ENCODE measurements at regions not wholly inside any gene's neighbourhood (a gene's known extent, or its start where the extent isn't known, plus 50 kb on each side); places are given as distances from the start of the nearest gene placed in this dataset.

DNA sequence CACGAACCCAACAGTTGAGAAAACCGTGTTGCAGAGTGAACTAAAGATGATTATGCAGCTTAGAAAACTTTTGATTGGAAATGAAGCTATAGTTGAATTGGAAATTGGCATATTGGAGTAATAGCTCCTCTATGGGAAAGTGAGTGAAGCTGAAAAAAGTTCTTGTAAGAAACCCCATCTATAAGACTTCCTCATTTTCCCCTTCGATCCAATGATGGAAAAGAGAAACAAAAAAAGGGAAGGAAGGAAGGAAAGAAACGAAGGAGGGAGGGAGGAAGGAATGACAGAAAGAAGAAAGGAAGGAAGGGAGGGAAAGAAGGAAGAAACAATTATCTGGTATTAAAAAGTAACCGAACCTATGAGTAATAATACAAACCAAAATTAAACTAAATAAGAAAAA is 791.8 kb upstream of the NR2F2 start:
- in situ Hi-C loops (cut with HindIII; ENCODE audit: low pct_ligation_motif_present, low pct_unique_long_range_greater_than_20kb, low sequenced_read_pairs): no loop called here
- DNase-seq: no peak

DNA sequence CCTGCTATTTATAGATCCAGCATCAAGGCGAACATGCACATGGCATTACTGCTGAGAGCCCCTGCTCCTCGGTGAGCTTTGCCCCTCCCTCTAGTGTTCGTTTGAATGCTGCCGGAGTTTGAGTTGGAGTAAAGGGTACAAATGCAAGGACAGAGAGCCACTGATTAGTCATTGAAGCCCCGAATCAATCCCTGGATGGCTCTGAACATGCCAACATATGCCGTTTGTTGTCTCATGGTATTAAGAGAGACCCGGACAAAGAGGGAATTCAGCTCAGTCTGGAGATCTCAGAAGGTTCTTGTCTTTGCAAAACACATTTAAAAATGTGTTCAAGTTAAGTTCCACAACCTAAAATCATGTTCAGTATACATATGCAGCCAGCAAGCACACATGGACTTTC is 789.2 kb upstream of the NR2F2 start:
- DNase-seq: no peak
- in situ Hi-C loops (cut with HindIII; ENCODE audit: low pct_ligation_motif_present, low pct_unique_long_range_greater_than_20kb, low sequenced_read_pairs): no loop called here

DNA sequence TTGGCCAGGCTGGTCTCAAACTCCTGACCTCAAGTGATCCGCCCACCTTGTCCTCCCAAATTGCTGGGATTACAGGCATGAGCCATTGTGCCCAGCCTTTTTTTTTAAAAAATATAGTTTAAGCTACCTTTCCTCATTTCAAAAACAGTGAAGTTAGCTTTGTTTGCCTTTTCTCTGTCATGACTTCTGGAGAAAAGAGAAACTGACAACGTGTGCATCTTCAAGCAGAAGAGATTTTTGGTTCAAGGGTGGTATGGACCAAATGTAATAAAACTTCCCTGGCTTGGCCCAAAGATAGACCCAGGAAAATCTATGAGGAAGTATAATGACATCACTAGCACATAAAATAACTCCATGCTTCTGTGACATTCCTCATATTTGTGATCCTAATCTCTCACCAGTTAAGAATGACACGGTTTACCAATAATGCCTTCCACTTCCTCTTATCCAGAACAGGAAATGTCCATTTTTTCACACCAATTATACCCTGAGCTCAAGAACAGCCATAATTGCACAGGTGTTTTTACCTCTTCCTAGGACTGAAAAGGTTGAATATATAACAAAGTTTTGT is 781.2 kb upstream of the NR2F2 start:
- no peak for DNase-seq
- in situ Hi-C loops (cut with HindIII; ENCODE audit: low pct_ligation_motif_present, low pct_unique_long_range_greater_than_20kb, low sequenced_read_pairs): no loop called here

DNA sequence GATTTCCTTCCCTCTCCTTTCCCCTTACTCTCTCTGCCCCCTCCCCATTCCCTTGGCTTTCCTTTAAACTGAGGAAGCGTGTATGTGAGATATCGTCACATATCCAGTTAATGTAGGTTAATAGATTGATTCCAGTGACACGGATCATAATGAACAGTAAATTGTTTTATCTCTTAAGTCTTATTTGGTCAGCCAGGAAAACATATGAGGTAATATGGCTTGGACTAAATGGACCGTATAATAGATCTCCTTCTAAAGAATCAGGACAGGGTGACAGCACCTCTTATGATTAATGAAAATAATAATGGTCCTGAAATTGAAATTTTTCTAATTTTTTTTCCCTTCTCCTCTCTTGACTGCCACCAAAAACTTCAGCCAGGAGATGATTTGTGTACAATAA is 779.8 kb upstream of the NR2F2 start:
- in situ Hi-C loops (cut with HindIII; ENCODE audit: low pct_ligation_motif_present, low pct_unique_long_range_greater_than_20kb, low sequenced_read_pairs): no loop called here
- DNase-seq: no peak

DNA sequence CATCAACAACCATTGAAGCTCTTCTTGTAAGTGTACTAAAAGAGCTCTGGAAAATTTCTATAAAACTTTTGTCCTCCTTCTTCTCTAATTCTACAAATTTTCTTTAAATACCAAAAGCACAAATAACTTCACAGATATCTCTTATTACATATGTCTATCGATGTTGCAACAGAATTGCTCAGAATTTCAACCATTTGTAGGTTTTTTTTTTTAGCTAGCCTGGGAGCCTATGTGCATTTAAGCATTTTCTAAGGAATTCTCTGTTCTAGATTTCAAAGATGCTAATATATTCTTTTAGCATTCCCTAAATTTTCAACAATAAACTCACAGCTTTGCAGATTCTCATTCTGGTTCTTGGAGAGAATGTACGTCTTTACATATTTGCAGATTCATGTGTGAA is 774.3 kb upstream of the NR2F2 start:
- in situ Hi-C loops (cut with HindIII; ENCODE audit: low pct_ligation_motif_present, low pct_unique_long_range_greater_than_20kb, low sequenced_read_pairs): no loop called here
- no peak for DNase-seq

DNA sequence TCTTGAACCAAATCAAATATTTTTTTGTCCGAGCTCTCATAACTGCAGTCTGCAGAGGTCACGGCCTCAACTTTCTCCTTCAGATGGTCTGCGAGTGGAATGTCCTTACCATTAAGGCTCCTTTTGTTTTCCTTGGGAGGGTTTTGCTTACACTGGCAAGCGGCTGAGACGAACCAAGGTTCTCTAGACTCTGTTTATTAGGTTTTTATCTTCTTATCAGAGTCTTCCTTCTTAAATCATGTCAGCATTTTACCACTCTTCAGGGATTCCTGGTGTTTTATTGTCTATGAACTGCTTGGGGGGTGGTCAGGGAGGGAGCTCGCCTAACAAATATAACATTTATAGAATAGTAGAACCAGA is 773.7 kb upstream of the NR2F2 start:
- in situ Hi-C loops (cut with HindIII; ENCODE audit: low pct_ligation_motif_present, low pct_unique_long_range_greater_than_20kb, low sequenced_read_pairs): no loop called here
- DNase-seq: no peak

DNA sequence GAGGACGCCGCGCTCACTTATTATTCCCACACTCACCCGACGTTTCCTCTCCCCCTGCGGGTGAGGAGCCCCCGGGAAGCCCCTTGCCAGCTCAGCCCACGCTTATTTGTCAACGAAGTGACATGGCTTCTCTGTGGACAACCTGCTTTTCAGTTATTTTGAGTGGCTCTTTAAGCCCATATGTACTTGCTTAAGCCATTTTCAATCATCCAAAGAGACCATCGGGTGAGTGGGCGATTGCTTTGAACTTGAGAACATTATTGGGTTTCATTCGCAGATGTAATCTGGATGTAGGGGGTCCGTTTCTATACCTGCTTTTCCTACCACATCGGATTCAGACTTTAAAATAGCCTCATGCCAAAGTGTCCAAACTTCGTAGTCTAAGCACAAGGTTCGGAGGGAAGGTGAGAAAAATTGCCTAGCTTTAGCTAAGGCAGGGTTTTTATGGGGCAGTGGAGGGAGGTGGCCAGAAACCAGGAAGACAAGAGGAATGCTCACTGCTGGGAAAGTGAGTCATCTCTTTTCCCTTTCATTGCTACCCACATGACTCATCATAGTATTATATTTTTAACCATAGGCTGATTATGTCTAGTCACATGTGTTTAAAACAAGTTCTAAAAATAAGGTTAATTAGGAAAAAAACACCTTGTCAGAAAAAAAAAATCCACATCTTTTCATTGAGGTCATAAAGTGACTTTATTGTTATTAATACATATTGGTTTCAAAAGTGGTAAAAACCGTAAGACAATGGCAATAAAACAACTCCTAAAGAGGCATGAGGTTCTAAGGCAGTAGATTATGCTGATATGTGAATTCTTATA is 773.1 kb upstream of the NR2F2 start:
- in situ Hi-C loops (cut with HindIII; ENCODE audit: low pct_ligation_motif_present, low pct_unique_long_range_greater_than_20kb, low sequenced_read_pairs): no loop called here
- DNase-seq: peak; percentile 80

DNA sequence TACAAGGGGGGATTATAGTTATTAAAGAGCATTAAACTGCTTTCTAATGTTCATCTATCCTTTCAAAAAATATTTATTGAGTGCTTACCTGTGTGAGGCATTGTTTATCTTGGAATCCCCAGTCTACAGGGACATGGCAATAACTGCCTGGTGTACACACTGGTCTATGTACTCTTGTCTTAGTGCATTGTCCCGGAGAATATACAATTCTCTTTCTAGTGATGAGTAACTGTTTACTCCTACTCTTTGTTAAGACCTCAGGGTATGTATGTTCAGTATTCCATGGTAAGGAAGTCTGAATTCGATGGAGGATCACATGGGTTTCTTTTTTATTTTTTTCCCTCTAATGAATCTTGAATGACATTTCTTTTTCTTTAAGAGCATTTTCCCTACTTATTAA is 772.4 kb upstream of the NR2F2 start:
- in situ Hi-C loops (cut with HindIII; ENCODE audit: low pct_ligation_motif_present, low pct_unique_long_range_greater_than_20kb, low sequenced_read_pairs): no loop called here
- no peak for DNase-seq

DNA sequence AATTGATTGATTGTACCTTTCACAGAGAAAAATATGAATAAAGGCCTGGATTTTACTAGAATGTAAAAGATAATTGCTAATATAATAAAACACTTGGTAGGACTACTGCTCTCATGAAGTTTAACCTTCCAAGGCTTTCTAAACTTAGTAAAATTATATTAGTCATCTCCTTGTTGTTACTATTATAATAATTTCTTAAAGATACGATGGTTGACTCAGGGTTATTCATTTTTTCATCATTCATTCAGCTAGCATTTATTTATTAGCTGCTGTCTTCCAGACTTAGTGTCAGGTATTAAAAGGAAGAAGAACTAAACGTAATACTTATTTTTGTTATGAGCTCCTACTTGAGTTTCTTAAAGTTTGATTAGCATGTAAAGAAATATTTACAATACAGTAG is 771.6 kb upstream of the NR2F2 start:
- DNase-seq: no peak
- in situ Hi-C loops (cut with HindIII; ENCODE audit: low pct_ligation_motif_present, low pct_unique_long_range_greater_than_20kb, low sequenced_read_pairs): no loop called here

DNA sequence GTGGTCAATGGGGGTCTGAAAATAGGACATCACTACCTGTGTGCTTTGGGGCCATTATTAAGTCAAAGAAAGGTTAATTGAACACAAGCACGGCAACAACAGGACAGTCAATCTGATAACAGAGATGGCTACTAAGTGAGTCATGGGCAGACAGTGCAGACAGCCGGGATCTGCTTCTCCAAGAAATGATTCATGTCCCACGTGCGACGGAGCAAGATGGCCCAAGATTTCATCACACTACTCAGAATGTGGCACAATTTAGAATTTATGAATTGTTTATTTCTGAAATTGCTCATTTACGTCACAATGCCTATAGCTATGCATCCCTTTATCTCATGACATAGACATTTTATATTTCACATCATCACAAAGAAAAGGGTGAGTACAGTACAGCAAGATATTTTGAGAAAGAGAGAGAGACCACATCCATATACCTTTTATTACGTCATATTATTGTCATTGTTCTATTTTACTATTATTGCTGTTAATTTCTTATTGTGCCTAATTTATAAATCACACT is 770.6 kb upstream of the NR2F2 start:
- peak; percentile 77 for DNase-seq

DNA sequence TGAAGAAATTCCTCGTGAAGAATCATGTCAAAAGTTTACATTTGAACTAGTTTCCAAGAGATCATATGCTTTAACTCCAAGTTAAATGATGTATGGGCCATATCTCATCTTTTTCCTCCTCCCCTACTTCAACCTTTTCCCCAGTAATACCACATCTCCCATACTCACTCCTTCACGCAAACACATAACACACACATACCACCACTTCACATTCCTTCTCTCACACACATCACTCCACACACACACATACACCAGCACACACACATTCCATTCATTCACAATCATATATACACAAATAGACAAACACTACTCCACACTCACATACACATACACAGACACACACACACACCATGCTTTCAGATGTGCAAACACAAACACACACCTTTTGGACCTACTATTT is 769.0 kb upstream of the NR2F2 start:
- in situ Hi-C loops (cut with HindIII; ENCODE audit: low pct_ligation_motif_present, low pct_unique_long_range_greater_than_20kb, low sequenced_read_pairs): no loop called here
- no peak for DNase-seq

More for the DNA sequence above, 770.6 kb upstream of the NR2F2 start:
- in situ Hi-C loops (cut with HindIII; ENCODE audit: low pct_ligation_motif_present, low pct_unique_long_range_greater_than_20kb, low sequenced_read_pairs): no loop called here

DNA sequence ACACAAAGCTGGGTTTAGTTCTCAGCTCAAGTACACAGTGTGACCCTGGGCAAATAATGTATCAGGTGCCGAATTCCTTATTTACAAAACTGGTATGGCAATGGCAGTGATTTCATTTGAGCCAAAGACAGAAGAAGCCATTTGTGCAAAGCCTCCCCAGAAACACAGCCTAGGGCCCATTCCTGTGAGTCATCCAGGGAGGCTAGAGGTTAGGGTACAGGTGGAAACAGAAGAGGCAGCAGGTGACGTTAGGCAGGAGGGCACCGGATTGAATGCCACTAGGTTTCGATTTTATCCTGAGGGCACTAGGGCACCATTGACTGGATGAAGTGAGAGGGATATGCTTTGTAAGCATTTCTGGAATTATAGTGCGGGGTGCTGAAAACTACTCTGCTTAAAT is 766.9 kb upstream of the NR2F2 start:
- DNase-seq: no peak
- in situ Hi-C loops (cut with HindIII; ENCODE audit: low pct_ligation_motif_present, low pct_unique_long_range_greater_than_20kb, low sequenced_read_pairs): no loop called here

DNA sequence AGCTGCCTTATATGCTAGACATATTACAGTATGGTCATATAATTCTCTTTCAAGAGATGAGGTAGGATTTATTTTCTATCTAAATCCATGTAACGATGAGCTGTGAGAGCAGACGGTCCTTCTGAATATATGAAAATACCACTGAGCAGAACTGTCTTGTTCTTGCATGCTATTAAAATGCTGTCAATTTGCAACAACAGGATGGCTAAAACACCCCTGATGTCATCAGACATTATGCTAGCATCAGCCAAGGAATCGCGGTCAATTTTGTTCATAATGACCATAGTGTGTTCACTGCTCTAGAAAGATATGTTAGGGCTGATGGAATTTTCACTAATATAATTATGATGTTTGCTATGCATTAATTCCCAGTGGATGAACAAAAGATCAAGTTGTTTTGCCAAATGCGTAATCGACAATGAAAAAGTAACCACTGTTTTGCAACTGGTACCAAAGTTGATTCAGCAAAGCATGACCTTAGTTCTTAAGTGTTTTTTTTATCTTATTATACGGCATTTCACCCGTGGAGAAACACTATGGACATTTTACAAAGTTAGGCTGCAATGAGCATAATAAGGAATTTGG is 765.4 kb upstream of the NR2F2 start:
- no peak for DNase-seq
- in situ Hi-C loops (cut with HindIII; ENCODE audit: low pct_ligation_motif_present, low pct_unique_long_range_greater_than_20kb, low sequenced_read_pairs): no loop called here

DNA sequence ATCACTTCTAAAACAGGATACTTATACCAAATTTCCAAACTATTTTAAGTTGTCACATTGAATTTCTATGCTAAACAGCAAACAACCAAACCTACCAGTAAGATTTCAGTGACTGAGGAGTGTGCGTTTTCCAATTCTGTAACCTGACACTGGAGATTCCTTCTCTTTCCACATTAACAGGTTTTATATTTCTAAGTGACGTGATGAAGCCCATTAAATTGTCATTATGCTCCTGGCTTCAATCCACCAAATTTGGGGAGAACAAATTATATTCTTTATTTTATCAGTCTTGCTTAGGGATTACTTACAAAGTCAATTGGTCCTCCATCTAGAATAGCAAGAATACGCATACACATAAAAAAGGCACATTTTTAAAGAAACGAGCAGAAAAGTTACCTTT is 764.8 kb upstream of the NR2F2 start:
- in situ Hi-C loops (cut with HindIII; ENCODE audit: low pct_ligation_motif_present, low pct_unique_long_range_greater_than_20kb, low sequenced_read_pairs): no loop called here
- DNase-seq: no peak

DNA sequence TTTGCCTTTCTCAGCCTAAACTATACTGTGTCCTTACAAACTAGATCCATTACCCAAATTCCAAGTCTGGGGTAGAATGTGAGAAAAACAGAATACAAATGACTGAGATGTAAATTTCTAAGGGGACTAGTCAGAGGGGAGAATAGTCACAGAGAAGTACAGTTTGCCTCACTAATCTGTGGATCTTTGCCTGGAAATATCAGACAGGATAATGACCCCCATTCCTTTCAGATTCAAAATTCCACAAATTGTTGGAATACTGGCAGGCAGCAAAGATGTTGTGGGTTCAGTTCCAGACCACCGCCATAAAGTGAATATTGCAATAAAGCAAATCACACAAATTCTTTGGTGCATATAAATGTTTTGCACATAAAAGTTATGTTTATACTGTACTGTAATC is 762.8 kb upstream of the NR2F2 start:
- no peak for DNase-seq
- in situ Hi-C loops (cut with HindIII; ENCODE audit: low pct_ligation_motif_present, low pct_unique_long_range_greater_than_20kb, low sequenced_read_pairs): no loop called here

DNA sequence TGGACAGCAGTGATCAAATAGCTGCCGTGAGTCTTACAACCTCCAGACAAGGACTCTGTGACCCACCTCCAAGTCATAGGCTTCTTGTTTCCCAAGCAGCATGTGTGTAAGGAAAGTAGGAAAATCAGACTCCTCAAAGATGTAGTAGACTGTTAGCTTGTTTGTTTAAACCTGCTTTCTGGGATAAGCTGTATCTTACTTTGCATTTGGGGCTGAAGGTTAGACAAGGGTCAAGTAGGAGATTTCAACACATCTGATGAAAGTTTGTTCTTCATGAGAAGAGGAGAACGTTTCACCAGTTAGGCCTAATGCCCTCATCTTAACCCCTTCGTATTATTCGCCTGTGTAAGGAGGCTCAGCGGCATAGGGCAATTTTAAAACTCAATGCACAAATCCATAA is 756.4 kb upstream of the NR2F2 start:
- no peak for DNase-seq
- in situ Hi-C loops (cut with HindIII; ENCODE audit: low pct_ligation_motif_present, low pct_unique_long_range_greater_than_20kb, low sequenced_read_pairs): no loop called here

DNA sequence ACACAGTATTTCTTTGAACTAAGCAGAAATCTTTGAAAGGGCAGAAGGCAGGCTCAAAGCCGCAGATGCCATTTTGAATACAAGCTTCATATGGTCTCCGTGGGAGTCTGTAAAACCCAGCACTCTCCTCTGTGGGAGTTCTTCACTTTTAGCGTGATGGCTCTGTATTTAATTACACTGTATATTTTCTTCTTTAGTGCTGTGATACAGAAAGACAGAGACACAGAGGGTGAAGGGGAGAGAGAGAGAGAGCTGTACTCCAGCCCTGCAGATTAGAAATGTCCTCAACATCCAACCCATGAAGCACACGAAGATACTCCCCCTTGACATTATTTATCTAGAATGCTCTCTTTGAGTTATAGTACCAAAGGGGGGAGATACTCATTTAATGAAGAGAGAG is 752.6 kb upstream of the NR2F2 start:
- in situ Hi-C loops (cut with HindIII; ENCODE audit: low pct_ligation_motif_present, low pct_unique_long_range_greater_than_20kb, low sequenced_read_pairs): no loop called here
- DNase-seq: no peak

DNA sequence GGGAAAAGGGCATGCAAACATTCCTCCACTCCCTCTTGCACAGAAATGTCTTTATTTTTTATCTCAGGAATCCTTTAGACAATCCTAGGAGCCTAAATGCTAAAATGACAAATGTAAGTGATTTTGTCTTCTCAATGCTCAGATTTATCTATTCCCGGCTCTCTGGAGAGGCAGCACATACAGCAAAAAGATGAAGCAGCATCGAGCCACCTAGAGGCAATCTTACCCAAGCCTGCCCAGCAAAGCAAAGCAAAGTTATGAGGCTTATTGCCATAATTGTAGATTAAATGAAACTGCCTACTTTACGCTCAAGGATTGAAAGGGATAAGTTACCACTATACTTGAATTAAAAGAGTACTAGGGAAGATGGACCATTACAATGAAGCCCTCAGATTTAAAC is 750.4 kb upstream of the NR2F2 start:
- in situ Hi-C loops (cut with HindIII; ENCODE audit: low pct_ligation_motif_present, low pct_unique_long_range_greater_than_20kb, low sequenced_read_pairs): no loop called here
- no peak for DNase-seq

DNA sequence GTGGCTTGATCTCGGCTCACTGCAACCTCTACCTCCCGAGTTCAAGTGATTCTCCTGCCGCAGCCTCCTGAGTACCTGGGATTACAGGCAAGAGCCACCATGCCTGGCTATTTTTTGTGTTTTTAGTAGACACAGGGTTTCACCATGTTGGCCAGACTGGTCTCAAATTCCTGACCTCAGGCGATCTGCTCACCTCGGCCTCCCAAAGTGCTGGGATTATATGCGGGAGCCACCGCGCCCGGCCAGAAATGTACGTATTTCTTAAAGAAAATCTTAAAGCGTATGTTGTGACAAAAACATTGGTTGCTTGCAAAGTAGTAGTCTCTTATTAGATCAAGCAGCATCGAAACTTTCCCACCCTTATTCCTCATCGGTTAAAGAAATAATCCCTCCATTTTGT is 748.9 kb upstream of the NR2F2 start:
- in situ Hi-C loops (cut with HindIII; ENCODE audit: low pct_ligation_motif_present, low pct_unique_long_range_greater_than_20kb, low sequenced_read_pairs): no loop called here

DNA sequence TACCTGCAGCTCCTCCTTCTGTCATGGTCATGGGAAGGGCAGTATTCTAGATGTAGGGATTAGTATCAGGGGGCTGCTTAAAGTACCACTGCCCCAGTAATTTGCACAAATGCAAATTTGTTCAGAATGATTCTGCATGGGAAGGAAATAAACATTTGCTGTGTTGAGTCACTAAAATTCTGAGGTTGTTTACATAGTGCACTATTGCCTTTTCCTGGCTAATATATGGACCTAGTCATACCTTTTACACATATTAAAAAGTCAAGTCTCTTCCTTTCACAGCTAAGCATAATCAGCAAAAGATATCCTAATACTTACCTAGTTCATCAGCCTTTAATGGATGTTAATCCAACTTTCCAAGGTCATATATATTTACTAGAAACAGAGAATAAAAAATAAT is 746.4 kb upstream of the NR2F2 start:
- in situ Hi-C loops (cut with HindIII; ENCODE audit: low pct_ligation_motif_present, low pct_unique_long_range_greater_than_20kb, low sequenced_read_pairs): no loop called here
- DNase-seq: no peak

More for the DNA sequence above, 748.9 kb upstream of the NR2F2 start:
- DNase-seq: no peak

Measured in ACHN (cell line).